ENCODE measurements at regions not wholly inside any gene's neighbourhood (a gene's known extent, or its start where the extent isn't known, plus 50 kb on each side); places are given as distances from the start of the nearest gene placed in this dataset.

DNA sequence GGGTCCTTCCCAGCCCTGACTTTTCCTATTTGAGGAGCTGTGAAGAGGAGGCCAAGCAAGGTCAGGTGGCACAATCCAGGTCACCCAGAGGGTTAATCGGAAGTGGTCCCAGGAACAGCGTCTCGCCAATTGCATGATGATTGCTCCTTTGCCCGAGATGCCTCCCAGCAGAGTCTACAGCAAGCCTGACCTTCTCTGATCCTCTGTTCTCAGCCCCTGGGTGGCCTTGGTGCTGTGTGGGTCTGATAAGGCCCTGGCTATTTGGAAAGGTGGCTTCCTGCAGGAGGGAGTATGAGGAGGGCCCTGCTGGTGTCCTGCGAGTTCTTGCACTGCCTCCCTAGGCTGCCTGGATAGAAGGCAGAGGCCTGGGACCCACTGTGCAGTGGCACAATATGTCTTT, 116.2 kb downstream of the FOXD2 start:
- TF ChIP-seq, protein P1, sequence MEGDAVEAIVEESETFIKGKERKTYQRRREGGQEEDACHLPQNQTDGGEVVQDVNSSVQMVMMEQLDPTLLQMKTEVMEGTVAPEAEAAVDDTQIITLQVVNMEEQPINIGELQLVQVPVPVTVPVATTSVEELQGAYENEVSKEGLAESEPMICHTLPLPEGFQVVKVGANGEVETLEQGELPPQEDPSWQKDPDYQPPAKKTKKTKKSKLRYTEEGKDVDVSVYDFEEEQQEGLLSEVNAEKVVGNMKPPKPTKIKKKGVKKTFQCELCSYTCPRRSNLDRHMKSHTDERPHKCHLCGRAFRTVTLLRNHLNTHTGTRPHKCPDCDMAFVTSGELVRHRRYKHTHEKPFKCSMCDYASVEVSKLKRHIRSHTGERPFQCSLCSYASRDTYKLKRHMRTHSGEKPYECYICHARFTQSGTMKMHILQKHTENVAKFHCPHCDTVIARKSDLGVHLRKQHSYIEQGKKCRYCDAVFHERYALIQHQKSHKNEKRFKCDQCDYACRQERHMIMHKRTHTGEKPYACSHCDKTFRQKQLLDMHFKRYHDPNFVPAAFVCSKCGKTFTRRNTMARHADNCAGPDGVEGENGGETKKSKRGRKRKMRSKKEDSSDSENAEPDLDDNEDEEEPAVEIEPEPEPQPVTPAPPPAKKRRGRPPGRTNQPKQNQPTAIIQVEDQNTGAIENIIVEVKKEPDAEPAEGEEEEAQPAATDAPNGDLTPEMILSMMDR (IDR thresholded peaks at IDR 0.05; ENCODE audit: low read depth, low read length, missing control alignments), result no peak
- no peak for DNase-seq (ENCODE audit: low read depth)
- no peak overlapping the region for H3K4me3 ChIP-seq (ENCODE audit: low read depth, low read length)

DNA sequence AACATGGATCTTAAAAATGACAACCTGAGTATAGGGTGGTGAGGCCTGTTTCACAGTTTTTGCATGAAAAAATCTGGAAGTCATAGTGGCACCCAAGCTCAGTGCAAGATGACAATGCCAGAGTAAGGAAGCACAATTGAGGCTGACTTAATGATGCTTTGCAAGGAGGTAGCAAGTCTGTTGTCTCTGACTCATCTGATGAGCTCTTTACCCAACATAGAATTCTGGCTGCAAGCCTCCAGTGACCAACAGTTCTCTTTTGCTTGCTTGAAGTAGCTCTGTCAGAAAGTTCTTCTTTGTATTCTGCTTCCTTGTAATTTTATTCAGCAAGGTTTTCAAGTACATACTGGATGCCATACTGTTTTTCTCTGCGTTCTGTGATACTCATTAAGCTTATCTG, 117.1 kb downstream of the FOXD2 start:
- H3K4me3 ChIP-seq (ENCODE audit: low read depth, low read length), result no peak overlapping the region
- DNase-seq (ENCODE audit: low read depth), result no peak
- TF ChIP-seq, protein P1 (IDR thresholded peaks at IDR 0.05; ENCODE audit: low read depth, low read length, missing control alignments), result no peak

DNA sequence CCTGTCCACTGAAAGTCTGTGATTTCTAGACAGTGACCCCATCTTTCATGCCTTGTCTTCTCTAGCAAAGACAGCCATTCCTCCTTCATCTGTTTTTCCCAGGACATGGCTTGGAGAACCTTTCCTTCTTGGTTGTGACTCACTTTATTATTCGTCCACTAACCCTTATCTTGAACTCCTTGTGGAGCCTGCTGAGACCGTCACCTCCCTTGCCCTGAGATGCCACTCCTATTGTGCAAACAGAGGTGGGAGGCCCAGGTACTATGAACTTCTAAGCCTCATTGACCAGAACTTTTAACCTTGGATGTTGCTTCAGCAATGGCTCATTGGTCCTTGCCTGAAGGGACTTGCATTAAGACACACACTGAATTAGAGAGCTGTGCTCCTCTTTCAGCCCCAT, 117.5 kb downstream of the FOXD2 start:
- no peak overlapping the region for H3K4me3 ChIP-seq (ENCODE audit: low read depth, low read length)
- DNase-seq (ENCODE audit: low read depth), result no peak
- TF ChIP-seq, protein P1 (IDR thresholded peaks at IDR 0.05; ENCODE audit: low read depth, low read length, missing control alignments), result no peak

DNA sequence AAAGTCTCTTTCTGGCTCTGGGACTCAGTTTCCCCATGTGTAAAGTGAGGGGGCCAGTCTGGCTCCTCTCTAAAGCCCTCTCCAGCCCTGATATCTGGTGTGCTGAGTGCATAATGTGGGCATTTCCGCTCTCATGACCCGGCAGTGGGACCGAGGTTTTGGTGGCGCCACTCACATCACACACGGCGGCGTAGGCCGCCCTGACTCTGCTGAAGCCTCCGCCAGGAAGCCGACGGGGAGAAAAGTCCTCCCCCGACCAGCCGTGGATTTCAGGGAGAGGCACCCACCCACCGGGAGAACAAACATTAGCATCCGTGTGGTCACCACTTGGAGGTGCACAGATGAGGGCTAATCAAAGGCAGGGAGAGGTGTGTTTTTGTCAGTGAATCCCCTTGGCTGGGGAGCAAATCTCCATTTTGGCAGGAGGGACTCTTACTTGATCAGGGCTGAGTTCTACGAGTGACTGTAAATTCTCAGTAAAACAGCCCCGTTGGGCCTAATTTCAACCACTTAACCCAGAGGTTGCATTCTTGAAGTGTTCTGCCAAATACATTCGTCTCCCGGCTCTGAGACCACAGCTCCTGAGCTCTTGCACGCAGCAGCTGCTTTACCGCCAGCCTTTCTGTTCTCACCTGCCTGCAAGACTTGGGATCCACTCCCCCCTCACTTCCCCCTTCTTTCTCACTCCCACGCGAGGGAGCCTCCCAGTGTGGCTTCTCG, 118.2 kb downstream of the FOXD2 start:
- no peak for DNase-seq (ENCODE audit: low read depth)
- H3K4me3 ChIP-seq (ENCODE audit: low read depth, low read length), result no peak overlapping the region
- TF ChIP-seq, protein P1 (IDR thresholded peaks at IDR 0.05; ENCODE audit: low read depth, low read length, missing control alignments), result no peak

DNA sequence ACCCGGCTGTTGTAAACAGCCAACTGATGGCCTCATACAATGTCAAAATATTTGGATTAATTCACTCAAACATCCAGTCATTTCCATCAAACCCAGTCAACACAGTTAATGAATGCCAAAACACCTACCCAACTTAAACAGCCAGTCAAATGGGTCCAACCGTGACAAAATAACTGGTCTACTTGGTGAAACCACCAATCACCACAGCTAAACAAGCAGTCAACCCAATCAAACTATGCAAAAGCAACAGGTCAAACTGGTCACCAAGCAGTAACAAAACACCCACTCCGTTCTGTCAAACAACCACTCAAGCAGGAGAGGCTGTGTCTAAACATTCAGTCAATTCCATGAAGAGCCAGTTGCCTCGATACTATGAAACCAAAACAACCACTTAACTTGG, 119.2 kb downstream of the FOXD2 start:
- H3K4me3 ChIP-seq (ENCODE audit: low read depth, low read length), result no peak overlapping the region
- TF ChIP-seq, protein P1 (IDR thresholded peaks at IDR 0.05; ENCODE audit: low read depth, low read length, missing control alignments), result no peak
- DNase-seq (ENCODE audit: low read depth), result no peak

DNA sequence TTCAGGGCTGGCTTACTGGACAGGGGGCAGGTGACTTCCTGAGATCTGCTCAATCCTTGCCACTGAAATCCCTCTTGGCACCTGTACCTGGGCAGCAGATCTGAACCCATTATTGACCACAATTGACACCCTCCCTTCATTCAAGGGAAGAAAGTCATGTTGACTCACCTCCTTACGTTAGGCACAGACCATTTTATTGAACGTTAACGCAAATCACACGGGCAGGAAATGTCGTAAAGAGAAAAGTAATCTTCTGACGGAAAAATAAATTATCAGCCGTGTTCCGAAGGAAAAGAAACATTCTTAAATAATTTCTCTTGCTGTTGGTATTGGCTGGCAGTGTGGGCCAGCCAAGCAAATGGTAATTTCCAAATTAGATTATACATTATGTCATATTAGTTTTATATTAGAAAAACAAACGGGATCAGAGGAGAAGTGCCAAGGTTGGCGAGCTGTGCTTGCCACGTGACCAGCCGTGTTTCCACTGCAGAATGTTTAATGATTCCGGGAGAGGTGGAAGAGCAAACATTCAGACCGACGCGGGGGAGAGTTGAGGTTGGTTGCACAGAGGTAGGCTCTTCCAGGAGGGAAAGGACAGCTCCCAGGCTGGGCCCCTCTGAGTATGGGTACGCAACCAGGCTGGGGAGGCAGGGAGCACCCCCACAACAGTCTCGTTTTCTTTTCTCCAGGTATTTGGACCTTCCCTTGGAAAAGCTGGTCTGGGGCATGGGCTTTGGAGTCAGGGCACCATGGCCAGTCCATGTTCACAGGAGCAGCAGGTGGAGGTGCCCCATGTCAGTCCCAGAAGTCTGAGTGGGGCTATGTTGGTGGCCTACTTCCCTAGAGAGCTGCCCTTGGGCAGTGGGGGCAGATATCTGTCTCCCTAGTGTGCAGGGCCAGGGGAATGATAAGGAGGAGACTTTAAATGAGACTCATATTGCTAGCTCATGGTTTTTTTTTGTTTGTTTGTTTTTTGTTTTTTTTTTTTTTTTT, 121.1 kb downstream of the FOXD2 start:
- TF ChIP-seq, protein P1 (IDR thresholded peaks at IDR 0.05; ENCODE audit: low read depth, low read length, missing control alignments), result no peak
- no peak overlapping the region for H3K4me3 ChIP-seq (ENCODE audit: low read depth, low read length)
- DNase-seq (ENCODE audit: low read depth), result no peak

All from GM12864 (cell line).